Heart left ventricle (tissue), 16 donors: ENCODE measurements at regions not wholly inside any gene's neighbourhood (a gene's known extent, or its start where the extent isn't known, plus 50 kb on each side); places are given as distances from the start of the nearest gene placed in this dataset.

Experiments used
- ATAC-seq, 4 donors: fragments of 200-7000 bp; cut with Tn5 transposase; one replicate each; pipeline ENCODE4 v1.9.1; 2020 to 2022; ENCODE audit warnings: moderate library complexity in 4 of 4, mild to moderate bottlenecking in 3 of 4, moderate number of reproducible peaks in 1 of 4
- DNase-seq, 5 donors: peaks; one replicate each; pipeline ENCODE4 v3.0.0-alpha.2; 2020
- H3K27ac ChIP-seq, 12 donors: fragments of 200-600 bp; sonication (generic) in 4 of 12; one replicate each; pipeline versions ENCODE4 v1.5.0 to v1.8.0; 2016 to 2022; ENCODE audit warnings: mild to moderate bottlenecking in 2 of 12
- H3K27me3 ChIP-seq, 9 donors: fragments of 200-600 bp; sonication (generic) in 2 of 9; one replicate each; pipeline versions ENCODE4 v1.5.1 to v1.8.0; 2016 to 2022; ENCODE audit warnings: mild to moderate bottlenecking in 3 of 9
- H3K36me3 ChIP-seq, 9 donors: fragments of 200-600 bp; sonication (generic) in 2 of 9; one replicate each; pipeline versions ENCODE4 v1.5.0 to v1.8.0; 2018 to 2022; ENCODE audit warnings: mild to moderate bottlenecking in 2 of 9
- H3K4me1 ChIP-seq, 12 donors: fragments of 200-600 bp; sonication (generic) in 4 of 12; one replicate each; pipeline versions ENCODE4 v1.5.0 to v1.8.0; 2016 to 2022; ENCODE audit warnings: mild to moderate bottlenecking in 3 of 12
- H3K4me3 ChIP-seq, 12 donors: fragments of 200-600 bp; sonication (generic) in 4 of 12; one replicate each; pipeline versions ENCODE4 v1.5.0 to v1.8.0; 2017 to 2022; ENCODE audit warnings: mild to moderate bottlenecking in 9 of 12, moderate library complexity in 4 of 12
- H3K9me3 ChIP-seq, 12 donors: fragments of 200-600 bp; sonication (generic) in 4 of 12; one replicate each; pipeline versions ENCODE4 v1.5.0 to v1.8.0; 2016 to 2022; ENCODE audit warnings: mild to moderate bottlenecking in 1 of 12
- CTCF ChIP-seq, 12 donors: fragments of 200-600 bp; sonication (generic) in 4 of 12; IDR thresholded peaks; one replicate each; pipeline versions ENCODE4 v1.5.0 to v1.8.0; 2018 to 2022; ENCODE audit warnings: antibody characterized with exemption in 12 of 12, mild to moderate bottlenecking in 5 of 12
- POLR2A ChIP-seq, 2 donors: fragments of 450-650 bp; IDR thresholded peaks; one replicate each; pipeline ENCODE4 v1.6.1; 2017; ENCODE audit warnings: antibody characterized with exemption in 2 of 2, mild to moderate bottlenecking in 2 of 2, moderate library complexity in 2 of 2
- WGBS, 4 donors: extraction: QIAGEN DNeasy Blood & Tissue Kit in 2 of 4; methylation state at CpG; one replicate each; pipeline versions ENCODE4 v1.1.5 to v1.1.7; 2013 to 2018; 5-methylcytosine and 5-hydroxymethylcytosine counted together
- intact Hi-C, 10 donors: fragments of 100-400 bp; cut with DNase I; formaldehyde crosslinking; loops; one replicate each; pipeline versions ENCODE4 v1.11.1 to v1.14.2; 2022
- donor health status: ischemic (EF 13 %, LVEDD 7.1; RV severe dilation, severe dysfunction).
- donor health status: healthy with polysubstance abuse.
- donor health status: DM: no; HTN: yes; CAD: no.
- donor health status: DM: no; HTN: no; CAD: no.
- donor health status: ischemic (EF 25% LVEDD 6.9; RV normal size, moderate dysfunction).
- donor health status: ischemic (EF 25% LVEDD 5.7; RV mildly dilated, moderate dysfunction).
- donor health status: healthy.
- donor health status: DM: yes; HTN: yes; CAD: no.
- donor health status: ischemic (EF 35%, LVEDD 5.7; RV mildly dilated, moderate dysfunction).
- donor health status: nonischemic (EF 11% LVEDD 7.7; RV severe dilation, severe dysfunction).
- donor health status: DM: yes; HTN: yes; CAD: no.
- donor health status: PGD.
- donor health status: ischemic (EF 29% LVEDD 5.4; RV normal size, mild dysfunction).
- donor health status: nonischemic (EF 23%, LVEDD 6.1; RV moderate dilation, normal function).

- 6 to 17% (median 12%) methylated on average over 1 of the region's 1 CpG for WGBS, 4 donors
- intact Hi-C loops, result no loop called here
- no peak for TF ChIP-seq POLR2A (IDR thresholded peaks at IDR 0.05)
- TF ChIP-seq CTCF (IDR thresholded peaks at IDR 0.05), result no peak
- no peaks in the 10 kb centered on the region for H3K4me1 ChIP-seq
- H3K4me3 ChIP-seq, result no peak overlapping the region
- no peak for ATAC-seq
- H3K9me3 ChIP-seq, result no peaks in the 10 kb centered on the region
- H3K27ac ChIP-seq, result no peak overlapping the region
- peaks cover 0 to 2% (median 0%) of the 10 kb centered on the region in 9 donors for H3K27me3 ChIP-seq
- DNase-seq, result no peak
- H3K36me3 ChIP-seq, result no peaks in the 10 kb centered on the region
These were observed 374.9 kb upstream of the TECRL start for GRCh38 chr4:64784125-64784524.

GRCh38 chr4:64781737-64782326 is 372.6 kb upstream of the TECRL start:
- TF ChIP-seq CTCF (IDR thresholded peaks at IDR 0.05) (peak; percentile 27 to 68 (median 54)), POLR2A (IDR thresholded peaks at IDR 0.05) (no peak)

GRCh38 chr4:64780664-64781063 is 371.4 kb upstream of the TECRL start:
- no peaks in the 10 kb centered on the region for H3K36me3 ChIP-seq
- DNase-seq (no peak), ATAC-seq (no peak)
- no peak overlapping the region for H3K27ac ChIP-seq
- H3K9me3 ChIP-seq, result no peaks in the 10 kb centered on the region
- H3K4me3 ChIP-seq, result no peak overlapping the region
- WGBS, 4 donors, result 27 to 37% (median 32%) methylated on average over 5 of the region's 5 CpGs
- intact Hi-C loops, result no loop called here
- no peaks in the 10 kb centered on the region for H3K4me1 ChIP-seq
- H3K27me3 ChIP-seq, result peaks cover 0 to 2% (median 0%) of the 10 kb centered on the region in 9 donors
- TF ChIP-seq POLR2A (IDR thresholded peaks at IDR 0.05), result no peak
- TF ChIP-seq CTCF (IDR thresholded peaks at IDR 0.05), result no peak

More at GRCh38 chr4:64781737-64782326, 372.6 kb upstream of the TECRL start:
- H3K27ac ChIP-seq, result no peak overlapping the region
- no peaks in the 10 kb centered on the region for H3K4me1 ChIP-seq
- DNase-seq (no peak), ATAC-seq (no peak)
- H3K27me3 ChIP-seq, result peaks cover 0 to 2% (median 0%) of the 10 kb centered on the region in 9 donors
- 18 to 25% (median 23%) methylated on average over 3 of the region's 3 CpGs for WGBS, 4 donors
- H3K9me3 ChIP-seq, result no peaks in the 10 kb centered on the region
- H3K36me3 ChIP-seq, result no peaks in the 10 kb centered on the region
- intact Hi-C loops, result no loop called here
- no peak overlapping the region for H3K4me3 ChIP-seq

- TF ChIP-seq POLR2A (IDR thresholded peaks at IDR 0.05) (no peak), CTCF (IDR thresholded peaks at IDR 0.05) (no peak)
- Histone ChIP-seq H3K27me3 (peaks cover 0 to 2% (median 0%) of the 10 kb centered on the region in 9 donors), H3K9me3 (no peaks in the 10 kb centered on the region), H3K27ac (no peak overlapping the region), H3K4me1 (no peaks in the 10 kb centered on the region), H3K36me3 (no peaks in the 10 kb centered on the region), H3K4me3 (no peak overlapping the region)
- intact Hi-C loops, result no loop called here
- WGBS, 4 donors, result 75 to 83% (median 78%) methylated on average over 3 of the region's 3 CpGs
- no peak for DNase-seq
- ATAC-seq, result no peak
These were observed 368.0 kb upstream of the TECRL start for GRCh38 chr4:64777286-64777685.
